K562 (cell line): ENCODE measurements at regions not wholly inside any gene's neighbourhood (a gene's known extent, or its start where the extent isn't known, plus 50 kb on each side); places are given as distances from the start of the nearest gene placed in this dataset.

Experiments
- CC2D1A ChIP-seq: fragments of 450-650 bp; IDR thresholded peaks from 2 replicates; pipeline ENCODE4 v1.6.1; 2017; ENCODE audit warnings: mild to moderate bottlenecking
- HIVEP1 ChIP-seq: fragments of 250-450 bp; sonication (Bioruptor Pico); IDR thresholded peaks from 2 replicates; pipeline ENCODE4 v1.4.0; 2020; ENCODE audit warnings: mild to moderate bottlenecking
- HNRNPH1 ChIP-seq: fragments of 200-400 bp; formaldehyde crosslinking; optimal IDR thresholded peaks from 2 replicates; pipeline ENCODE3; 2017; ENCODE audit warnings: low read depth, mild to moderate bottlenecking, low read length, moderate library complexity
- HSF4 ChIP-seq: fragments of 250-450 bp; sonication (Bioruptor Pico); IDR thresholded peaks from 2 replicates; pipeline ENCODE4 v2.1.2; 2022; ENCODE audit warnings: mild to moderate bottlenecking, moderate library complexity, borderline replicate concordance
- NCOA2 ChIP-seq, 2 experiments: fragments of 450-650 bp; IDR thresholded peaks; 2 replicates each; pipeline ENCODE4 v1.6.1; 2018; ENCODE audit warnings: mild to moderate bottlenecking in 2 of 2, moderate library complexity in 1 of 2; ENCODE audit not compliant: partially characterized antibody in 2 of 2
- POU5F1 ChIP-seq: fragments of 150-350 bp; IDR thresholded peaks from 2 replicates; pipeline ENCODE4 v1.6.1; 2014; ENCODE audit warnings: borderline replicate concordance, low read length, low read depth, mild to moderate bottlenecking; ENCODE audit not compliant: partially characterized antibody
- SIX5 ChIP-seq, 2 experiments: IDR thresholded peaks; 2 replicates each; pipeline ENCODE4 v1.6.1; 2011; ENCODE audit warnings: low read length in 2 of 2, borderline replicate concordance in 1 of 2, low read depth in 1 of 2, mild to moderate bottlenecking in 1 of 2, moderate library complexity in 1 of 2; ENCODE audit not compliant: insufficient read depth in 1 of 2
- TCF3 ChIP-seq: sonication (generic); formaldehyde crosslinking; IDR thresholded peaks from 2 replicates; pipeline ENCODE4 v1.4.0; 2020; ENCODE audit warnings: mild to moderate bottlenecking, missing genetic modification reagents
- TCF7 ChIP-seq: sonication (generic); IDR thresholded peaks from 2 replicates; pipeline ENCODE4 v1.6.1; 2016; ENCODE audit warnings: antibody characterized with exemption, borderline replicate concordance
- ZBTB26 ChIP-seq: fragments of 450-650 bp; formaldehyde crosslinking; IDR thresholded peaks from 2 replicates; pipeline ENCODE4 v1.4.0; 2022; ENCODE audit warnings: missing genetic modification characterization
- ZNF3 ChIP-seq: fragments of 250-450 bp; sonication (Bioruptor Pico); IDR thresholded peaks from 2 replicates; pipeline ENCODE4 v1.5.0; 2021; ENCODE audit warnings: mild to moderate bottlenecking, moderate library complexity
- ZZZ3 ChIP-seq: fragments of 450-650 bp; IDR thresholded peaks from 2 replicates; pipeline ENCODE4 v1.6.1; 2016; ENCODE audit warnings: antibody characterized with exemption, mild to moderate bottlenecking, moderate library complexity
- TF ChIP-seq, protein P1 (sequence below): fragments of 450-650 bp; IDR thresholded peaks from 2 replicates; pipeline ENCODE4 v1.7.1; 2018; ENCODE audit warnings: mild to moderate bottlenecking, low read depth; ENCODE audit not compliant: partially characterized antibody
- TF ChIP-seq, protein P2 (sequence below): fragments of 250-450 bp; sonication (Bioruptor Pico); IDR thresholded peaks from 2 replicates; pipeline ENCODE4 v1.8.0; 2022; ENCODE audit warnings: inconsistent platforms
- TF ChIP-seq, protein P3 (sequence below): fragments of 250-450 bp; sonication (Bioruptor Pico); IDR thresholded peaks from 2 replicates; pipeline ENCODE4 v1.8.0; 2021; ENCODE audit warnings: borderline replicate concordance, mild to moderate bottlenecking, moderate library complexity; ENCODE audit not compliant: poor library complexity, severe bottlenecking
- TF ChIP-seq, protein P4 (sequence below): sonication (generic); formaldehyde crosslinking; IDR thresholded peaks from 2 replicates; pipeline ENCODE4 v1.8.0; 2022; ENCODE audit warnings: missing genetic modification reagents, mild to moderate bottlenecking, borderline replicate concordance

DNA sequence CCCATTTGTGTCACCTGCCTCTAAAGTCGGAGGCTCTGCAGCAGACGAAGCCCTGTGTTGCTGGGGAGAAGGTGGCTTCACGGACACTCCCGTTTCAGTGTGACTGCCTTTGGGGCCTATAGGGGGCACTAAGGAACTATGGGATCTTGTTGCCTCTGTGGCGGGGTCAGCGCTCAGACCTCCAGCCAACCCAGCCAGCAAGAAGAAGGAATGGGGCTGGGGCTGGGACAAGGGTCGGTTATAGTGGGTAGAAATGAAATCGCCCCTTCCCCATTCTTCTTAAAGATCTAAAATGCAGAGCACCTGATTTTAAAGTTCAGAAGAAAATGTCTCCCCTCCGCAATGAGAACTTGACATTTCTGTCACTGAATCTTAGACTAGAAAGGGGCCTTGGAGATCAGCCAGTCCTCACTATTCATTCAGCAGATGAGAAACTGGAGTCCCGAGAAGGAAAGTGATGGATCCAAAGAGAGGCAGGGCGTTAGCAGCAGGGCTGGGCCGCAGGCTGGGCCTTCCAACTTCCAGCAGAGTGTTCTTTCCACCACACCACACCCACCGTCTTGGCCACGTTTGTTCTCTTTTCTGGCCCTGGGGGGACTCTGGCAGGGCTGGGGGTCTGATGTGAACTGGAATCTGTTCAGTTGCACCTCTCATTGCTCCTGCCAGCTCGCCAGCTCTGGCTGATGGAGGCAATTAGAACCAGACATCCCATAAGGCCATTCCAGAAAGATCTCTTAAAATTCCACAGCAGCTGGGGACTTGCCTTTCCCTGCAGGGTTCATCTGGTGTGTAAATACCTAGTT lies 195.4 kb downstream of the OPA1 start (continued):
- TF ChIP-seq, protein P1, sequence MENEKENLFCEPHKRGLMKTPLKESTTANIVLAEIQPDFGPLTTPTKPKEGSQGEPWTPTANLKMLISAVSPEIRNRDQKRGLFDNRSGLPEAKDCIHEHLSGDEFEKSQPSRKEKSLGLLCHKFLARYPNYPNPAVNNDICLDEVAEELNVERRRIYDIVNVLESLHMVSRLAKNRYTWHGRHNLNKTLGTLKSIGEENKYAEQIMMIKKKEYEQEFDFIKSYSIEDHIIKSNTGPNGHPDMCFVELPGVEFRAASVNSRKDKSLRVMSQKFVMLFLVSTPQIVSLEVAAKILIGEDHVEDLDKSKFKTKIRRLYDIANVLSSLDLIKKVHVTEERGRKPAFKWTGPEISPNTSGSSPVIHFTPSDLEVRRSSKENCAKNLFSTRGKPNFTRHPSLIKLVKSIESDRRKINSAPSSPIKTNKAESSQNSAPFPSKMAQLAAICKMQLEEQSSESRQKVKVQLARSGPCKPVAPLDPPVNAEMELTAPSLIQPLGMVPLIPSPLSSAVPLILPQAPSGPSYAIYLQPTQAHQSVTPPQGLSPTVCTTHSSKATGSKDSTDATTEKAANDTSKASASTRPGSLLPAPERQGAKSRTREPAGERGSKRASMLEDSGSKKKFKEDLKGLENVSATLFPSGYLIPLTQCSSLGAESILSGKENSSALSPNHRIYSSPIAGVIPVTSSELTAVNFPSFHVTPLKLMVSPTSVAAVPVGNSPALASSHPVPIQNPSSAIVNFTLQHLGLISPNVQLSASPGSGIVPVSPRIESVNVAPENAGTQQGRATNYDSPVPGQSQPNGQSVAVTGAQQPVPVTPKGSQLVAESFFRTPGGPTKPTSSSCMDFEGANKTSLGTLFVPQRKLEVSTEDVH: no peak
- TF ChIP-seq SIX5 (IDR thresholded peaks at IDR 0.05; ENCODE audit: borderline replicate concordance in 1 of 2, insufficient read depth in 1 of 2, low read depth in 1 of 2, low read length in 2 of 2) (no peak), POU5F1 (no peak), TCF7 (no peak), HSF4 (no peak), HNRNPH1 (no peak), HIVEP1 (CRISPR knock-in tag) (no peak), CC2D1A (0 out of 2 replicates have a peak, but pooled peaks have one; percentile 66), ZZZ3 (no peak), ZNF3 (no peak), TCF3 (CRISPR knock-in tag) (0 out of 2 replicates have a peak, but pooled peaks have one; percentile 12), ZBTB26 (CRISPR knock-in tag) (no peak), NCOA2 (IDR thresholded peaks at IDR 0.05; ENCODE audit: partially characterized antibody in 2 of 2) (no peak)
- TF ChIP-seq, protein P2, sequence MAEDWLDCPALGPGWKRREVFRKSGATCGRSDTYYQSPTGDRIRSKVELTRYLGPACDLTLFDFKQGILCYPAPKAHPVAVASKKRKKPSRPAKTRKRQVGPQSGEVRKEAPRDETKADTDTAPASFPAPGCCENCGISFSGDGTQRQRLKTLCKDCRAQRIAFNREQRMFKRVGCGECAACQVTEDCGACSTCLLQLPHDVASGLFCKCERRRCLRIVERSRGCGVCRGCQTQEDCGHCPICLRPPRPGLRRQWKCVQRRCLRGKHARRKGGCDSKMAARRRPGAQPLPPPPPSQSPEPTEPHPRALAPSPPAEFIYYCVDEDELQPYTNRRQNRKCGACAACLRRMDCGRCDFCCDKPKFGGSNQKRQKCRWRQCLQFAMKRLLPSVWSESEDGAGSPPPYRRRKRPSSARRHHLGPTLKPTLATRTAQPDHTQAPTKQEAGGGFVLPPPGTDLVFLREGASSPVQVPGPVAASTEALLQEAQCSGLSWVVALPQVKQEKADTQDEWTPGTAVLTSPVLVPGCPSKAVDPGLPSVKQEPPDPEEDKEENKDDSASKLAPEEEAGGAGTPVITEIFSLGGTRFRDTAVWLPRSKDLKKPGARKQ (CRISPR knock-in tag): 0 out of 2 replicates have a peak, but pooled peaks have one; percentile 44
- TF ChIP-seq, protein P3, sequence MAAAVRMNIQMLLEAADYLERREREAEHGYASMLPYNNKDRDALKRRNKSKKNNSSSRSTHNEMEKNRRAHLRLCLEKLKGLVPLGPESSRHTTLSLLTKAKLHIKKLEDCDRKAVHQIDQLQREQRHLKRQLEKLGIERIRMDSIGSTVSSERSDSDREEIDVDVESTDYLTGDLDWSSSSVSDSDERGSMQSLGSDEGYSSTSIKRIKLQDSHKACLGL (CRISPR knock-in tag): no peak
- TF ChIP-seq, protein P4, sequence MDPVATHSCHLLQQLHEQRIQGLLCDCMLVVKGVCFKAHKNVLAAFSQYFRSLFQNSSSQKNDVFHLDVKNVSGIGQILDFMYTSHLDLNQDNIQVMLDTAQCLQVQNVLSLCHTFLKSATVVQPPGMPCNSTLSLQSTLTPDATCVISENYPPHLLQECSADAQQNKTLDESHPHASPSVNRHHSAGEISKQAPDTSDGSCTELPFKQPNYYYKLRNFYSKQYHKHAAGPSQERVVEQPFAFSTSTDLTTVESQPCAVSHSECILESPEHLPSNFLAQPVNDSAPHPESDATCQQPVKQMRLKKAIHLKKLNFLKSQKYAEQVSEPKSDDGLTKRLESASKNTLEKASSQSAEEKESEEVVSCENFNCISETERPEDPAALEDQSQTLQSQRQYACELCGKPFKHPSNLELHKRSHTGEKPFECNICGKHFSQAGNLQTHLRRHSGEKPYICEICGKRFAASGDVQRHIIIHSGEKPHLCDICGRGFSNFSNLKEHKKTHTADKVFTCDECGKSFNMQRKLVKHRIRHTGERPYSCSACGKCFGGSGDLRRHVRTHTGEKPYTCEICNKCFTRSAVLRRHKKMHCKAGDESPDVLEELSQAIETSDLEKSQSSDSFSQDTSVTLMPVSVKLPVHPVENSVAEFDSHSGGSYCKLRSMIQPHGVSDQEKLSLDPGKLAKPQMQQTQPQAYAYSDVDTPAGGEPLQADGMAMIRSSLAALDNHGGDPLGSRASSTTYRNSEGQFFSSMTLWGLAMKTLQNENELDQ (CRISPR knock-in tag): no peak
